Calu3 (cell line): ENCODE measurements at regions not wholly inside any gene's neighbourhood (a gene's known extent, or its start where the extent isn't known, plus 50 kb on each side); places are given as distances from the start of the nearest gene placed in this dataset.

ENCODE experiments used
- BruUV-seq: library from RNA; stranded (reverse); fragments of 400-500 nt; replicated peaks from 2 replicates; lab custom pipeline; 2021; lab: Mats Ljungman, UMichigan
- CTCF ChIA-PET: fragments of 300-600 bp; sonication (Branson Sonifier 250); formaldehyde crosslinking; loops from one replicate; lab custom pipeline; 2022; ENCODE audit warnings: antibody characterized with exemption; lab: Charles Lee
- DNase-seq: peaks from one replicate; pipeline ENCODE4 v3.0.0; 2022
- H3K27ac Mint-ChIP-seq: one replicate; pipeline ENCODE4 v1.8.0; 2022; ENCODE audit warnings: mixed read lengths; ENCODE audit not compliant: unreplicated experiment
- H3K27me3 Mint-ChIP-seq: one replicate; pipeline ENCODE4 v1.8.0; 2022; ENCODE audit warnings: mixed read lengths; ENCODE audit not compliant: unreplicated experiment
- H3K36me3 Mint-ChIP-seq: one replicate; pipeline ENCODE4 v1.8.0; 2022; ENCODE audit warnings: mild to moderate bottlenecking, moderate library complexity, mixed read lengths; ENCODE audit not compliant: insufficient read depth, unreplicated experiment
- H3K4me1 Mint-ChIP-seq: one replicate; pipeline ENCODE4 v1.8.0; 2022; ENCODE audit warnings: mild to moderate bottlenecking, low read depth, mixed read lengths; ENCODE audit not compliant: unreplicated experiment
- H3K4me3 Mint-ChIP-seq: one replicate; pipeline ENCODE4 v1.8.0; 2022; ENCODE audit warnings: mild to moderate bottlenecking, low read depth, moderate library complexity, mixed read lengths; ENCODE audit not compliant: unreplicated experiment
- H3K9me3 Mint-ChIP-seq: one replicate; pipeline ENCODE4 v1.8.0; 2022; ENCODE audit warnings: low read depth, mixed read lengths; ENCODE audit not compliant: unreplicated experiment
- CTCF ChIP-seq: fragments of 200-600 bp; IDR thresholded peaks from one replicate; pipeline ENCODE4 v1.8.0; 2022; ENCODE audit warnings: antibody characterized with exemption; ENCODE audit not compliant: unreplicated experiment
- intact Hi-C: fragments of 100-400 bp; cut with micrococcal nuclease; formaldehyde crosslinking; loops from one replicate; pipeline ENCODE4 v1.10.0; 2022; ENCODE audit not compliant: unreplicated experiment

GRCh38 chr6:148261470-148261869 is 81.2 kb upstream of the SASH1 start:
- no peak overlapping the region for H3K27ac Mint-ChIP-seq
- H3K36me3 Mint-ChIP-seq = no peaks in the 10 kb centered on the region
- H3K27me3 Mint-ChIP-seq = no peaks in the 10 kb centered on the region
- DNase-seq = no peak
- H3K4me1 Mint-ChIP-seq = peaks cover 22% of the 10 kb centered on the region
- H3K9me3 Mint-ChIP-seq = no peaks in the 10 kb centered on the region
- intact Hi-C loops = no loop called here
- H3K4me3 Mint-ChIP-seq = no peak overlapping the region
- TF ChIP-seq CTCF = no peak
- no TSS peak for BruUV-seq
- CTCF ChIA-PET = no interaction called here

- H3K27ac Mint-ChIP-seq = no peak overlapping the region
- H3K4me1 Mint-ChIP-seq = peaks cover 22% of the 10 kb centered on the region
- CTCF ChIA-PET = interaction anchor here (0.5 to 1.1 kb wide), 3 partner anchors 18 to 124 kb away, joined by 3 to 5 read pairs (median 4); no protein-coding TSS in a partner anchor
- no peak for TF ChIP-seq CTCF
- H3K4me3 Mint-ChIP-seq = no peak overlapping the region
- BruUV-seq = no TSS peak
- no peaks in the 10 kb centered on the region for H3K36me3 Mint-ChIP-seq
- H3K27me3 Mint-ChIP-seq = no peaks in the 10 kb centered on the region
- intact Hi-C loops = no loop called here
- no peaks in the 10 kb centered on the region for H3K9me3 Mint-ChIP-seq
- peak; percentile 24 for DNase-seq
Measured at GRCh38 chr6:148263010-148263409, 79.6 kb upstream of the SASH1 start.

- CTCF ChIA-PET = interaction anchor here (0.7 to 1.1 kb wide), 5 partner anchors 17 to 207 kb away, joined by 3 to 5 read pairs (median 4); no protein-coding TSS in a partner anchor
- intact Hi-C loops = loop anchor here (2.0 kb wide), 1 partner anchor 201 kb away; no protein-coding TSS in a partner anchor
- H3K4me3 Mint-ChIP-seq = no peak overlapping the region
- DNase-seq = no peak
- BruUV-seq = no TSS peak
- no peaks in the 10 kb centered on the region for H3K9me3 Mint-ChIP-seq
- TF ChIP-seq CTCF = no peak
- H3K36me3 Mint-ChIP-seq = no peaks in the 10 kb centered on the region
- peaks cover 22% of the 10 kb centered on the region for H3K4me1 Mint-ChIP-seq
- no peaks in the 10 kb centered on the region for H3K27me3 Mint-ChIP-seq
- no peak overlapping the region for H3K27ac Mint-ChIP-seq
Measured at GRCh38 chr6:148263961-148264360, 78.7 kb upstream of the SASH1 start.

- Mint-ChIP-seq H3K4me1 (peaks cover 22% of the 10 kb centered on the region), H3K27me3 (no peaks in the 10 kb centered on the region), H3K9me3 (no peaks in the 10 kb centered on the region), H3K36me3 (no peaks in the 10 kb centered on the region), H3K4me3 (no peak overlapping the region), H3K27ac (no peak overlapping the region)
- no TSS peak for BruUV-seq
- intact Hi-C loops = loop anchor here (2.0 kb wide), 1 partner anchor 200 kb away; no protein-coding TSS in a partner anchor
- peak; percentile 9 for DNase-seq
- no peak for TF ChIP-seq CTCF
- CTCF ChIA-PET = no interaction called here
Measured at GRCh38 chr6:148265054-148265453, 77.6 kb upstream of the SASH1 start.
